ENCODE measurements at regions not wholly inside any gene's neighbourhood (a gene's known extent, or its start where the extent isn't known, plus 50 kb on each side); places are given as distances from the start of the nearest gene placed in this dataset.
"Not testable (repeated sequence)": the region's sequence is repeated elsewhere in the genome, so short reads cannot be mapped to it uniquely, and the experiment has no call there.

- no peak for DNase-seq
Observed at GRCh38 chr13:68007576-68007975, 777.4 kb upstream of the PCDH9 start.

- no peak for DNase-seq
Observed at GRCh38 chr13:67996101-67996500, 766.0 kb upstream of the PCDH9 start.

GRCh38 chr13:67990868-67991267, 760.7 kb upstream of the PCDH9 start:
- DNase-seq, result no peak

- no peak for DNase-seq
Observed at GRCh38 chr13:67986234-67986633, 756.1 kb upstream of the PCDH9 start.

GRCh38 chr13:67977066-67977465, 746.9 kb upstream of the PCDH9 start:
- no peak for DNase-seq

- no peak for DNase-seq
Observed at GRCh38 chr13:67971291-67971690, 741.2 kb upstream of the PCDH9 start.

GRCh38 chr13:67967031-67967430, 736.9 kb upstream of the PCDH9 start:
- no peak for DNase-seq

- no peak for DNase-seq
Observed at GRCh38 chr13:67966065-67966464, 735.9 kb upstream of the PCDH9 start.

GRCh38 chr13:67964986-67965385, 734.9 kb upstream of the PCDH9 start:
- no peak for DNase-seq

- no peak for DNase-seq
Observed at GRCh38 chr13:67964091-67964490, 734.0 kb upstream of the PCDH9 start.

- DNase-seq, result no peak
Observed at GRCh38 chr13:67961331-67961730, 731.2 kb upstream of the PCDH9 start.

- DNase-seq, result no peak
Observed at GRCh38 chr13:67951431-67951830, 721.3 kb upstream of the PCDH9 start.

GRCh38 chr13:67950603-67951002, 720.5 kb upstream of the PCDH9 start:
- DNase-seq, result no peak

GRCh38 chr13:67946131-67946530, 716.0 kb upstream of the PCDH9 start:
- DNase-seq, result peak in 1 of 2 experiments; percentile 4

GRCh38 chr13:67943116-67943515, 713.0 kb upstream of the PCDH9 start:
- no peak for DNase-seq

GRCh38 chr13:67935626-67936025, 705.5 kb upstream of the PCDH9 start:
- no peak for DNase-seq

- DNase-seq, result no peak
Observed at GRCh38 chr13:67934617-67935330, 704.6 kb upstream of the PCDH9 start.

GRCh38 chr13:67932991-67933390, 702.9 kb upstream of the PCDH9 start:
- no peak for DNase-seq

GRCh38 chr13:67917291-67917987, 687.3 kb upstream of the PCDH9 start:
- no peak for DNase-seq

- DNase-seq, result no peak
Observed at GRCh38 chr13:67916650-67917049, 686.5 kb upstream of the PCDH9 start.

GRCh38 chr13:67914535-67914934, 684.4 kb upstream of the PCDH9 start:
- DNase-seq, result no peak

GRCh38 chr13:67902960-67903359, 672.8 kb upstream of the PCDH9 start:
- DNase-seq, result not testable (repeated sequence)

- DNase-seq, result no peak
Observed at GRCh38 chr13:67880916-67881315, 650.8 kb upstream of the PCDH9 start.

- DNase-seq, result no peak
Observed at GRCh38 chr13:67878376-67878775, 648.2 kb upstream of the PCDH9 start.

- DNase-seq, result no peak
Observed at GRCh38 chr13:67877031-67877430, 646.9 kb upstream of the PCDH9 start.
